Hematopoietic multipotent progenitor cell treated with erythropoietin and hydrocortisone succinate and interleukin-3 and kit ligand, for 4 days (in vitro differentiated cells): ENCODE measurements at regions not wholly inside any gene's neighbourhood (a gene's known extent, or its start where the extent isn't known, plus 50 kb on each side); places are given as distances from the start of the nearest gene placed in this dataset.
A peak's percentile ranks its signal among the peaks of the same experiment; 100 is the strongest.
"Not testable (repeated sequence)": the region's sequence is repeated elsewhere in the genome, so short reads cannot be mapped to it uniquely, and the experiment has no call there.

Source experiments
- DNase-seq: peaks from one replicate; pipeline ENCODE4 v3.0.0-alpha.2; 2015

DNA sequence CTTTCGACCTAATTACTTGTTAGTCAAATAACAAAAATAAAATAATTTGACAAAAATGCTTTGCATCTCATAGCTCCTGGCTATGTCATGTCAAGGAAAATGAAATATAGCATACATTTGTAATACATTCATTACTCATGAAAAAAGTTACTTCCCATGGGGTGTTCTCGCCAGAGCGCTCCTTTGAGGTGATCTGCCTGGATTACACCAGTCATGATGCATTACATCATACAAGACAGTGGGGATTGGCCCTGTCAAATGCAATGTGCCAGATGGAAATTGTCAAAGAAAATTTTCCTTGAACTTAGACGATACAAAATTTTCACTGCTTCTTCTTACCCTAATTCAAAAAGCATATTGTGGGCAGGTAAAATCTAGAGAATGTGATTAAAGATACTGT lies 215.6 kb upstream of the B3GALT2 start:
- DNase-seq: no peak

DNA sequence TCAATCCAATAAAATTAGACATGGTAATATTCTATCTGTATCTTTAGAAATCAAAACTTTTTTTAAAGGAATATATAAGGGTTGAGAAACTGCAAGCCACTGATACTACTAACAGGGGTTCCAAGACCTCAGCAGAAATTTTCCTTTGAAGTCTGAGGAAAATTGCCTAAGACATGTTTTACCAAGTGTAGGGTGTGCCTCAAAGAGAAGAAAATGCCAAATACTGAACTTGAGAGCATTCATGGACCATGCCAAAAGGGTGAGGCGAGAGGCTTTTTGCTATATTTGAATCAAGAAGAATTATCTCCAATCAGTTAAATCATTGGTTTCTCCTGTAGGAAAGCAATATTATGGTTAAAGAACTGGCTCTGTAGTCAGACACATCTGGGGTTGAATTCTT lies 207.9 kb upstream of the B3GALT2 start:
- DNase-seq: no peak

DNA sequence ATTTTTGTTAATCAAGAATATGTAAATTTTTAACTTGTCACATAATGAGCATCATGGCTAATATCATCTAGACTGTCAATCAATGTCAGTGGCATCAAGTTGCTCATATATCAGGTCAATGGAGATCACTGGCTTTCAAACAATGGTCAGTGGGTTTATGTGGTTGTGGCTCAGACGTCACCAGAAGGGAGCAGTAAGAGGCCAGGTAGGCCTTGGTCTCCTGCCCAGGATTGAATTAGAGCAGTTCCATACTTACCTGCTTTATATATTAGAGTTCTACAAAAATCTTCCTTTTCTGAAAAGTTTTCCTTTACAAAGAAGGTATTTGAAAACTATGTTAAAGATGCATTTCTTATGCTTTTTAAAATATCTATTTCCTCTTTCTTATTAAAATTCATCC lies 206.3 kb upstream of the B3GALT2 start:
- DNase-seq: no peak

DNA sequence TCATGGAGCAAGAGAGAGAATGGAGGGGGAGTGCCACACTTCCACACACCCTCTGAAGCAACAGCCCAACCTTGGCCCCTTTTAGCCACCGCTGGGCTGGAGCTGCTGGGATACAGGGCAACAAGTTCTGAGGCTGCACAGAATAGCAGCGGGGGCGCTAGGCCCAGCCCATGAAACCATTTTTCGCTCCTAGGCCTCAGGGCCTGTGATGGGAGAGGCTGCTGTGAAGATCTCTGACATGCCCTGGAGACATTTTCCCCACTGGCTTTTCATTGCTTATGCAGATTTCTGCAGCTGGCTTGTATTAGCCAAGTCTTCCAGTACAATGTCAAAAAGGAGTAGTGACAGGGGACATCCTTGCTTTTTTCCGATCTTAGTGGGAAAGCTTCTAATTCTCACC lies 202.3 kb upstream of the B3GALT2 start:
- DNase-seq: no peak

DNA sequence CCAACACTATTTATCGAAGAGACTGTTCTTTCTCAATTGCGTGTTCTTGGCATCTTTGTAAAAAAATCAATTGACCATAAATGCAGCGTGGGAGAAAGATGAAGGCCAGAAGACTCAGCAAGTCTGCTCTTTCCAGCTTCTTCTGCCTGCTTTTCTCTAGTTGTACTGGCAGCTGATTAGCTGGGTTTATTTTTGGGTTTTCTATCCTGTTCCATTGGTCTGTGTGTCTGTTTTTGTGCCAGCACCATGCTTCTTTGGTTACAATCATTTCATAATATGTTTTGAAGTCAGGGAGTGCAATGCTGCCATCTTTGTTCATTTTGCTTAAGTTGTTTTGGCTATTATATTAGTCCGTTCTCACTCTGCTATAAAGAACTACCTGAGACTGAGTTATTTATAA lies 201.8 kb upstream of the B3GALT2 start:
- no peak for DNase-seq

DNA sequence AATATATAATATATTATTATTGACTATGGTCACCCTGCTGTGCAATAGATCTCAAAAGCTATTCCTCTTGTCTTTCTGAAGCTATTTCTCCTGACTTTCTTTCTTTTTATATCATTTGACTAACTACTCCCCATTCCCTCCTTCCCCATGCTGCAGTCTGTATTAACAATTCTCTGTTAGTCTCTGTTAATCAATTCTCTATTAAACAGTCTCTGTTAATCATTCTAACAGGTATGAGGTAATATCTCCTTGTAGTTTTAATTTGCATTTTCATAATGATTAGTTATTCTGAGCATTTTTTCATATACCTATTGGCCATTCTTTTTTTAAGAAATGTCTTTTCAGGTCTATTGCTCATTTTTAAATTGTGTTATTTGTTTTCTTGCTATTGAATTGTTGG lies 201.0 kb upstream of the B3GALT2 start:
- DNase-seq: no peak

DNA sequence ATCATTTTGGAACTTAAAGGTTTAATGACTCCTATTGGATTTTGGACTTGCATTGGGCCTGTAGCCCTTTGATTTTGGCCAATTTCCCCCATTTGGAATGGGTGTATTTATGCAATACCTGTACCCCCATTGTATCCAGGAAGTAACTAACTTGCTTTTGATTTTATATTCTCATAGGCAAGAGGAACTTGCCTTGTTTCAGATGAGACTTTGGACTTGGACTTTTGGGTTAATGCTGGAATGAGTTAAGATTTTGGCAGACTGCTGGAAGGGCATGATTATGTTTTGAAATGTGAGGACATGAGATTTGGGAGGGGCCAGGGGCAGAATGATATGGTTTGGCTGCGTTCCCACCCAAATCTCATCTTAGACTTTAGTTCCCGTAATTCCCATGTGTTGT lies 192.0 kb upstream of the B3GALT2 start:
- not testable (repeated sequence) for DNase-seq

DNA sequence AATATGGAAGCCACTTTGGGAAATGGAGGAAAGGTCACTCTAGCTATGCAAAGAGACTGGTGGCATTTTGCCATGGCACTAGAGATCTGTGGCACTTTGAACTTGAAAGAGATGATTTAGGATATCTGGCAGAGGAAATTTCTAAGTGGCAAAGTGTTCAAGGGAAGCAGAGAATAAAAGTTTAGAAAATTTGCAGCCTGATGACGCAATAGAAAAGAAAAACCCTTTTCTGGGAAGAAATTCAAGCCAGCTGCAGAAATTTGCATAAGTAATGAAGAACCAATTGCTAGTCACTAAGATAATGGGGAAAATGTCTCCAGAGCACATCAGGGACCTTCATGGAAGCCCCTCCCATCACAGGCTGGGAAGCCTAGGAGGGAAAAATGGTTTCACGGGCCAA lies 191.1 kb upstream of the B3GALT2 start:
- no peak for DNase-seq

DNA sequence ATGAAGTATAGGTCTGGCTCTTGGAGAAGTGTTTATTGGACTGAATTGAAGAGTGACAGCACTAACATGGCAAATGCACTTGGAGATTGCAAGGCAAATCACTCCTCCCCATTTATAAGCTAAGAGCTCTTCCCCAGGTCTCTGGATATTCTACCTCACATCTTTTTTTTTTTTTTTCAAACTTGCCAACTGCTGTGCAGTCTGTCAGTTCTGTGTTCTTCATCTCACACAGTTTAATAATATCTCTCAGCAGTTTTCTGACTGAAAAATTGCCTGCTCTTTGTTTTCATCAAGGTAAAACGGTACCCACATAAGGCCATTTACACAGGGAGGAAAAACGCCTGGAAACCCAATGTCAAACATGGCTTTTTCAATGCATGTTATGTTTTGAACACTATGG lies 186.1 kb upstream of the B3GALT2 start:
- no peak for DNase-seq

DNA sequence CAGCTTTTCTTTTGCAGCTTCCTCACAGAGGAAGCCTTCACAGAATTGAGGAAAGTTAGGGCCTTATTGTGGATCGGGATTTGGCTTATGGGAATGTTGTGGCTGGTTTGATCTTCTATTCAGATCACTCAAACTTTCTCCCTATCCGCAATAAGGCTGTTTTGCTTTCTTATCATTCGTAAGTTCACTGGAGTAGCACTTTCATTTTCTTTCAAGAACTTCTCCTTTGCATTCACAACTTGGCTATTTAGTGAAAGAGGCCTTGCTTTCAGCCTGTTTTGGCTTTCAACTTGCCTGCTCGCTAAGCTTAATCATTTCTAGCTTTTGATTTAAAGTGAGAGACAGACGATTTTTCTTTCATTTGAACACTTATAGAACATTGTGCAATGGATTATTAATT lies 181.9 kb upstream of the B3GALT2 start:
- DNase-seq: peak; percentile 11

DNA sequence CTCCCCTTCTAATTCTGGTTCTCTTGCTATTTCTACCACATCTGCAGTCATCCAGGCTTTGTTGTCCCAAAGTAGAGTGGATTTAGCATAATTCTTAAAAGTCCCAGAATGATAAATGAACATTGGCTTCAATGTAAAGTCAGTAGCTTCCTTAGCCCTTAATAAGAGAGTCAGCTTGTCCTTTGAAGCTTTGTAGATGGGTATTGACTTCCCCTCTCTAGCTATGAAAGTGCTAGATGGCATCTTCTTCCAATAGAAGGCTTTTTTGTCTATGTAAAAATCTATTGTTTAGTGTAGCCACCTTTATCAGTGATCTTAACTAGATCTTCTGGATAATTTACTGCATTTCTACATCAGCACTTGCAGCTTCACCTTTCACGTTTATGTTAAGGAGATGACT lies 181.4 kb upstream of the B3GALT2 start:
- DNase-seq: no peak

DNA sequence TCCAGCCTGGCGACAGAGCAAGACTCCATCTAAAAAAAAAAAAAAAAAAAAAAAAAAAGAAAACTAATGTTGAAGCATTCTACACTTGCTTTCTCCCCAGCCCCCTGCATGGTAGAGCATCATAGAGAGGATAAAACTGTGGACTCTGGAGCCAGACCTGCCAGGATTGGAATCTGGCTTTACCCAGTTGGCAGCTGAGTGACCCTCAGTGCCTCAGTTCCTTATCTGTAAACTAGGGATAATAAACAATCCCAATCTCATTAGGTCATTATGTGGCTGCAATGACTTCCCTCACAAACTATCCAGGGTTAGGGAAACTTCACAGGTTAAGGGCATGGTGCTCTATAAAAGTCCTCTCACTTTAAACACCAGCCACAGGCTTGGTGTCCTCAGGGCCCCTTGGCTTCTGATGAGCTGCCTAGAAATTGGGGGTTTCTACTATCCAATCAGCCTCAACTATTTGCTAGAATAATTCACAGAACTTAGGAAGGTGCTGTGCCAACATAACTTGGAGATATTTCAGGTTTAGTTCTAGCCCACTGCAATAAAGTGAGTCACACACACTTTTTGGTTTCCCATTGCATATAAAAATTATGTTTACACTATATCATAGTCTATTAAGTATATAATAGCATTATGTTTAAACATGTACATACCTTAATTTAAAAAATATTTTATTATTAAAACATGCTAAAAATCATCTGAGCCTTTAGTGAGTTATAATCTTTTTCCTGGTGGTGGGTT lies 180.5 kb upstream of the B3GALT2 start:
- DNase-seq: no peak

DNA sequence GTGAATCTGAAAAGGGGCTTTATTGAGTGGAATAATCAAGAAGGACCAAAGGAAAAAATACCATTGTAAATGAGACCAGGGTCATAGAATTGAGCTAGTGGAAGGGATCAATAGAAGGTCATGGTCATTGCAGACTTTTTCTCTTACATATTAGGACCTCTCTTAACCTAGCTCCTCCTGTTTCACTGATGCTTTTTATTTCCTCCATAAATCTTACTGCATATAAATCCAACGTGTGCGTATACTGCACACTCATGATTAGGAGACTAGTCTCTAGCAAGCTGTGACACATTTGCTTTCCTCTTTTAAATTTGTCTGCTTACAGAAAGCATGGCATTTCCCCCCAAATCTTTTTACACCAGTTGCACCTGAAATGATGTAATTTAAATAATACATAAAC lies 179.6 kb upstream of the B3GALT2 start:
- DNase-seq: no peak

DNA sequence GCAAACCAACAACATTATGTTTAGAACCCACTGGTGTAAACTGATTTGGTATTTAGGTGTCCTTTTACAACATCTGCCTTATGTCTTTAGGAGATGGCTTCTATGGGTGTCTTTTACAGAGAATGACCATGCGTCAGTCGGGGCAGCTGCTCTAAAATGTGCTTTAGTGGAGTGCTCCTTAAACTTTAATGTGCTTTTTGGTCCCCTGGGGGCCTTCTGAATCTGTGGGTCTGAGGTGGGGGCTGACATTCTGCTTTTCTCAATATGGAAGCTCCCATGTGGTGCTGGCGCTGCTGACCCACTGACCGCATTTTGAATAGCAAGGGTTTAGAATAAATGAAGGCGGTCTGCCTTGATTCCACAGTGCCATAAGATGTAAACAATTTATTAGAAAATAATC lies 173.2 kb upstream of the B3GALT2 start:
- DNase-seq: no peak

DNA sequence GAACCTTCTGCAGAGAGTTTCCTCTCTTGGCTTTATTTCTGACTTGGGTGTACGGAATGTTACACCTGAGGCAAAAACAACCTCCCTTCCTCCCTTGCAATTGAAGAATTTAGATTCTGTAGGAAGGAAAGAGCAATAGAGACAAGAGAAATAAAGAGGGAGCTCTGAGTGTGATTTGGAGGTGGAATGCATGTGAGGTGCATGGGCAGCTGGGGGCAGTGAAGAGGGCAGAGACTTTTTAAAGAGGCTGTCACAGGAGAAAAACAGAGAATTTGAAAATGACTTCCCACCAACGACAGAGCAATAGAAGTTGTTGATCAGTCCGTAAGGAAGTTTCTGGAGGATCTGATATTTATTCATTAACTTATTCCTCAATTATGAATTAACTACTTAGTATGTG lies 172.0 kb upstream of the B3GALT2 start:
- no peak for DNase-seq

DNA sequence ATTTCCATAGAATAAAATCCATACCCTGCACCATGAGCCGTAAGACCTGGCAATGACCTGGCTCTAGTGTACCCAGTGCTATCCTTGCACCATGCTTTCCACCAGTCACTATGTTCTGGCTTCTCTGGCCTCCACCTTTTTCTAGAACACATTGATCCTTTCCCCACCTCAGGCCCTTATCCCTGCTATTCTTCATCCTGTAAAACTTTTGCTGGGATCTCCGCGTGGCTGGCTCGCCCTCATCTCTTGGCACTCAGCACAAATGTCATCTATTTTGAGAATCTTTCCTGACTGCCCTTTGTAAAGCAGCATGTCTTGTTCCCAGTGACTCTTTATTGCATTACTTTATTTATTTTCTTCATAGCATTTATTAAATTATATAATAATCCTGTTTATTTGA lies 169.8 kb upstream of the B3GALT2 start:
- DNase-seq: no peak

DNA sequence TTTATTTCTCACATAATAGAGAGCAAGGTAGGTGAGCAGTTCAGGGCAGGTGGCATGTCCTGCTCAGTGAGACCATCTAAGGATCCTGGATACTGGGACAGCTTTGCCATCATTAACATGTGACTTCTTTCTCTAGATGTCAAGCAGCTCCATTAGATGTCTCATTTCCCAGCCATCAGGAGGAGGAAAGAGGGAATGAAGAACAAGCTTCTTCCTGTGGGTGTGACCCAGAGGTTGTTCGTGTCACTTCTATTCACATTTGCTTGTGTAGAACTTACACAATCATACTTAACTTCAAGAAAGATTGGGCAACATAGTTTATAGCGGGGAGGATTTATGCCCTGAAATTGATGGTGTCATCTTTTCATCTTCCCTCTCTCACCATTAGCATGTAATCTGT lies 169.2 kb upstream of the B3GALT2 start:
- DNase-seq: no peak

DNA sequence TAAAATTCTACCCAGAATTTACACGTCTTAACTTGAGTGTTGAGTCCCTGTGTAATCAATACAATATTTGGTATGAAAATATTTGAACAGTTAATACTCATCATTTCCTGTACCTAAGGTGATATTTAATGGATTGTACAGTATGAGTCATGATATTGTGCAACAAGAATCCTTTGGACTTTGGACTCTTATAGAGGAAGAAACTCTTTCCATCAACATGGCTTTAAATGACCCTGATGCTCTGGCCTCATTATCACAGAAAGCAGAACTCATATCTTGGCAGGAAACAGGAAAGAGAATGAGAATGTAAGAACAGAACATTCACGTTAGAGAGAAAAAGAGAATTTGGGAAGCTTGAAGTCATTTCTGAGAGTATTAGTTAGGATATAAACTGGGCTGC lies 168.8 kb upstream of the B3GALT2 start:
- peak; percentile 23 for DNase-seq

DNA sequence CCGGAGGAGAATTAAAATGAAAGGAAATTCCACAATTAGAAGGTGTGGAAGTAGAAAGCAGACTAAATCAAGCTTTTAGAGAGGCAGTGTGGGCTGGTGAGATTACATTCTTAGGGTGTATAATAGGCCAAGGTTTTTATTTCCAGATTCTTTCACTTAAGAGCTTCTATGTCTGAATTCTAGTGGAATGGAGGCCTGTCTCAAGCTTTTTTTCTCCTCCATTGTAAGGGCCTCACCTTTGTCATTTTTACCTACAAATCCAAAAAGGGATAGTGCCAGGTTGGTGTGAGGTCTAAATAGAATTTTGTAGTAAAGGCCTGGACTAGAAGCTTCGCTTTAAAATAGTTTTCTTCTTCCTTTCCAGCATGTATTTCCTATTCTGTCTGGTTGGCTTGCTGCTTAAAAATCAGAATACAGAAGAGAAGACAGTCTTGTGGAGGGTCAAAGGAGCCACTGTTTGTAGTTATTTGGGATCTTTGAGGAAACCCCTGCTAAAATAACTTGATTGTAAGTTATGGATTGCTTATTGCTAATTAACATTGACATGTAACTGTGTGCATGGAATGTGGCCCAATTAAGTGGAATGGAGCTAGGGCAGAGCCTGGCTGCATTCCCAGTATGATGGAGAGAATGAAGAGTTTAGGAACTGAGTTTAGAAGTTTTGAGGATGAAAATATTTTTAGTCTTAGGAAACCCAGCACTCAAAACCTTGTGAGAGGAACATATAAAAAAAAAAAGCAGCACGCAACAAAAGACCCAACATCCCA lies 162.5 kb upstream of the B3GALT2 start:
- no peak for DNase-seq

DNA sequence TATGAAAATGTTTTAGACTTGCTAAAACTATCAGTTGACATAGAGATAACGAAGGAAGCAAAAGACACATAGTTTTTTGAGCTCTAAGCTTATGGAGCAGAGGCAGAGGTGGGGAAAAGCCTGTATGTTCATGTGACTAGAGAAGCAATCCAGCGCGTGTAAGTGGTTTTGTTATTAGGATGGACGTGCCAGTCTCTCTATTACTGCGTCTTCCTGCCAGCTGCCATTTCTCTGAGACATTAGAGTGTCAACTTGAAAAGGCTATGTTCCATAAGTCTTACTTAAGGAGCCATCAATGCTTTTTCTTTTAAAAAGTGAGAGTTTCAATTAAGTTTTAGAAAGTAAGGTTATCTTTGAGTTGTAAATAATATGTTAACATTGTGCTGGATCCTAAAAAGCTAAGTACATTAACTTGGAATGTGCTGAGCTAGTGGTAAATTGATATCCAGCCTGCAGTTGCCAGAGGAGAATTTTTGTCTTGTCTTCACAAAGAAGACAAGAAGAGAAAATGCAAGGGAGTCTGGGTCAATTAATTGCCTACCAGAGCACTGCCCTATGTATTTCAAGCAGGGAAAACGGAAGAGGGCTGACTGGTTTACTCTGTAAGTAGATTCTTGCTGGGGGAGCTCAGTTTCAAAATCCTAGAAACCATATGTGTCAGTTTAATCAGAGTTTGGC lies 161.8 kb upstream of the B3GALT2 start:
- no peak for DNase-seq

DNA sequence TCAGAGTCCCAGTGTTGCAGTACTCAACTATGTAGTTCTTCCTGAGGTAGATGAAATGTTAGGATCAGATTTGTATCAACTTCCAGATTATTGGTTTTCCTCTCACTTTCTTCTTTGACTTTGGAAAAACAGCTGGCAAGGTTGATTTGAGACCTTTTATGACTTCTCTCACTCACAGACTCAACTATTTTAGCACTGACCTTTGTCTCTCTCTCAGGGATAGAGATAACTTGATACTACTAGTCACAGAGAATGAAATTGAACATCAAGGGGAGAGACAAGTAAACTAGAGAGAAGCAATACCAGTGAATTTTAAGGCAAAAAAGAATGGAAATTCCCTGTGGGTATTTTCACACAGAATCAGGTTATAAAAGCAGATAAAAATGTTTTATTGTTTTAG lies 159.7 kb upstream of the B3GALT2 start:
- no peak for DNase-seq

DNA sequence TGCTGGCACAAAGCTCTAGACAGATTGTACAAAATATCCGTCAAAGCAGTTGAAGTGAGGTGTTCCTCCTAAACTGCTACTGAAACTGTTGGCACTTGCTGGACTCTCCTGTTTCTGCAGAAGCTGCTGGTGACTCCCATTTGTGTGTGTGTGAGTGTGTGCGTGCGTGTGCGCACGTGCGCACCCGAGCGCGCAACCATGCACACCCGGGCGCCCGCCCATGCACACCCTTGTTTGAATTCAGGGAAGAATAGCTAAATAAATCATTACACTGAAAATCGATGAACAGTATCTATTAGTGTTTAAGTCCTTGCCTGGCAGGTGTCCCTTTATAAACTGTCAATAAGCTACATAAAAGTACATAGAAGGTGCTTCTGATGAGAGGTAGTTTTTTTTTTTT lies 156.4 kb upstream of the B3GALT2 start:
- DNase-seq: no peak

DNA sequence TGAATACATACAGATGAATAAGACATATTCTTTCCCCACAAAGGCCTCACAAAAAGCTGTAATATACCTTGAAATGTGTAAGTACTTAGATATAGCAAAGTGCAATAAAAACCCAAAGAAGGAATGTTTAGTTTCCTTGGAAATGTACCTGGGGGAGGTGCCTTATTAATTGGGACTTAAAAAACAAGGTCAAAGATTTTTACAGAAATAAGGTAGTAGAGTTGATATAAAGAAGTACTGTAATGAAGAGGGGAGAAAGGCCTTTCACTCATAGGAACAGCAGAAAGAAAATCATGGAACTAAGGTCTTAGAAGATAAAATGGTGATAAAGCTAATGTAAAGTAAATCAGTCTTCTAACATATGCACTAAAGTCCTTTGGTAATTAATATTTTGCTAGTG lies 153.9 kb upstream of the B3GALT2 start:
- no peak for DNase-seq

DNA sequence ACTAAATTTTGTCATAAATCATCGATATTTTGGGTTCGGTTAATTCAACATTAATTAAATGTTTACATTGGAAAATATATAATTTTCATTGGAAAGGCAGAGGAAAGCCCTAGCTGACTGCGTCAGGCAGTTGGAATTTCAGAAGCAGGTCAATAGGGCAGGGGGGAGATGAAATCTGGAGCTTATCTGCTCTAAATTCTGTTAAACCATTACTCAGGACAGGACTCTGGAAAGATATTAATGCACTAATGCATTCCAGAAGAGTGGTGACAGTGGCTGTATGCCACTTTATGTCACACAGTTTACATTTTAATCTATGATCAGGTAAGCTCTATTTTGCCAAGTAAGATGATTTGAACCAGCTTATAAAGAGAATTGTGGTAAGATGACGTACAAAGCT lies 153.0 kb upstream of the B3GALT2 start:
- DNase-seq: no peak
